Cardiac muscle cell (in vitro differentiated cells and primary cell): ENCODE measurements at regions not wholly inside any gene's neighbourhood (a gene's known extent, or its start where the extent isn't known, plus 50 kb on each side); places are given as distances from the start of the nearest gene placed in this dataset.

Source experiments
- DNase-seq, 2 donors: peaks; one replicate each; pipeline versions ENCODE4 v3.0.0 to v3.0.0-alpha.2; 2010 to 2017; ENCODE audit warnings: low read depth in 1 of 2, low spot score in 1 of 2
- H3K27ac ChIP-seq: fragments of 200-600 bp; sonication (generic); 2 replicates; pipeline ENCODE4 v1.5.1; 2016
- H3K27me3 ChIP-seq: fragments of 200-600 bp; sonication (generic); 2 replicates; pipeline ENCODE4 v1.6.0; 2016; ENCODE audit warnings: control low read depth
- H3K36me3 ChIP-seq: fragments of 200-600 bp; sonication (generic); 2 replicates; pipeline ENCODE4 v1.5.1; 2016; ENCODE audit warnings: control low read depth
- H3K4me1 ChIP-seq: fragments of 200-600 bp; sonication (generic); 2 replicates; pipeline ENCODE4 v1.8.1; 2017; ENCODE audit warnings: low read depth, mild to moderate bottlenecking, mixed run types
- H3K4me3 ChIP-seq: fragments of 200-600 bp; sonication (generic); 2 replicates; pipeline ENCODE4 v1.5.1; 2016; ENCODE audit warnings: mild to moderate bottlenecking
- H3K9me3 ChIP-seq: fragments of 200-600 bp; sonication (generic); 2 replicates; pipeline ENCODE4 v1.5.1; 2017; ENCODE audit warnings: low read depth, mild to moderate bottlenecking, control low read depth
- TF ChIP-seq, protein P1 (sequence below): IDR thresholded peaks from 2 replicates; pipeline ENCODE4 v1.5.1; 2012; ENCODE audit warnings: low read depth, mild to moderate bottlenecking, low read length

DNA sequence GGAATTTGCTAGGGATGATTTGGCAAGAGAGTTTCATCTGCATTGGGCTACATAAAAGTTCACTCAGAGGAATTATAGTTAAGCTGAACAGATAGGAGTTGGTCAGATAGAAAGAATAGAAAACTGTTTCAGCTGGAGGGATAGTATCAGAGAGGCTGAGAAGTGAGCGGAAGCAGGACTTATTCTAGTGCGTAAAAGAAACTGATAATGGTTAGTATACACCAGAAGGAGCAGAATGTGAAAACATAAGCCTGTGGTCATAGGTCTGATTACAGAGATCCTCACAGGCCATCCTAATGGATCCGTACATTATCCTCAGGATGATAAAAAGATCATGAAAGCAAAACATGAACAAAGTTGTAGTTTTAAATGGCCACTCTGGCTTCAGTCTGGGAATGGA is 585.2 kb downstream of the BRINP1 start:
- TF ChIP-seq, protein P1, sequence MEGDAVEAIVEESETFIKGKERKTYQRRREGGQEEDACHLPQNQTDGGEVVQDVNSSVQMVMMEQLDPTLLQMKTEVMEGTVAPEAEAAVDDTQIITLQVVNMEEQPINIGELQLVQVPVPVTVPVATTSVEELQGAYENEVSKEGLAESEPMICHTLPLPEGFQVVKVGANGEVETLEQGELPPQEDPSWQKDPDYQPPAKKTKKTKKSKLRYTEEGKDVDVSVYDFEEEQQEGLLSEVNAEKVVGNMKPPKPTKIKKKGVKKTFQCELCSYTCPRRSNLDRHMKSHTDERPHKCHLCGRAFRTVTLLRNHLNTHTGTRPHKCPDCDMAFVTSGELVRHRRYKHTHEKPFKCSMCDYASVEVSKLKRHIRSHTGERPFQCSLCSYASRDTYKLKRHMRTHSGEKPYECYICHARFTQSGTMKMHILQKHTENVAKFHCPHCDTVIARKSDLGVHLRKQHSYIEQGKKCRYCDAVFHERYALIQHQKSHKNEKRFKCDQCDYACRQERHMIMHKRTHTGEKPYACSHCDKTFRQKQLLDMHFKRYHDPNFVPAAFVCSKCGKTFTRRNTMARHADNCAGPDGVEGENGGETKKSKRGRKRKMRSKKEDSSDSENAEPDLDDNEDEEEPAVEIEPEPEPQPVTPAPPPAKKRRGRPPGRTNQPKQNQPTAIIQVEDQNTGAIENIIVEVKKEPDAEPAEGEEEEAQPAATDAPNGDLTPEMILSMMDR: no peak
- Histone ChIP-seq H3K36me3 (no peaks in the 10 kb centered on the region), H3K4me1 (peaks cover 4% of the 10 kb centered on the region), H3K9me3 (no peaks in the 10 kb centered on the region), H3K27me3 (no peaks in the 10 kb centered on the region), H3K4me3 (no peak overlapping the region), H3K27ac (no peak overlapping the region)
- DNase-seq: no peak

DNA sequence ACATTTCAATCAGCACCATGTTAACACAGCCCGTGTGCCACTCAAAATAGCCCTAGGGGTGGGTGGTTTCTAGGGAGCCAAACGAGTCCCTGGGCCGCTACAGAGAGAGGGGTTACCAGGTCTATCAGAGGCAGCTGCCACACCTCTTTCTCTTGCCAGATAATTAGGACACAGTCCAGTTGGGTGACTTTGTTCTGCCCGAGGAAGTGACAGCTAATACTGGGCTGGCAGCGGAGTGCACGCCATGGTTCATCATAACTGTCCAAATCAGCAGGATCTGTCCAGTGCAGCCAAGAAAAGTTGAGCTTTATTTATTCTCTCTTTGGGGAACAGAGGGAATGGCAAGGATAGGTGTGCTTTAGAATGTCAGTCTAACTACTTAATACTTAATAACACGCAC is 583.8 kb downstream of the BRINP1 start:
- TF ChIP-seq, protein P1: no peak
- Histone ChIP-seq H3K27ac (no peak overlapping the region), H3K4me1 (peaks cover 4% of the 10 kb centered on the region), H3K4me3 (no peak overlapping the region), H3K9me3 (no peaks in the 10 kb centered on the region), H3K27me3 (no peaks in the 10 kb centered on the region), H3K36me3 (no peaks in the 10 kb centered on the region)
- DNase-seq: no peak

DNA sequence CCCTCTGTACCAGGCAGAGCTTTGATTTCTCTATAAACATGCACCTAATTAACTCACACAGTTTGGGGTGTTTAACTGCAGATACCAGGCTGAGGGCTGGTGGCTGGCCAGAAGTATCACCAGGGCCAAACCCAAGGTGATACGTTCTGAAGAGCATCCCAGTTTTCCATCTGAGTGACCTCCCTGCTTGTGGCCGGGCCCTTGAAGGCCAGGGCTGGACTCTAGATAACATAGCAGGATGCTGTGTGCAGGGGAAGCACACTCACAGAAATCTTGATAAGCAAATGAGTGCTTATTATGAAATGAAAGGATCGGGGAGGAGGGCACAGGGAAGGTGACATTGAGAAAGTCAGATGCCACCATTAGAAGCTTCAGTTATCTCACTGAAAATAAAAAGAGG is 582.4 kb downstream of the BRINP1 start:
- TF ChIP-seq, protein P1: no peak
- Histone ChIP-seq H3K27ac (no peak overlapping the region), H3K9me3 (no peaks in the 10 kb centered on the region), H3K4me1 (peaks cover 4% of the 10 kb centered on the region), H3K36me3 (no peaks in the 10 kb centered on the region), H3K27me3 (no peaks in the 10 kb centered on the region), H3K4me3 (no peak overlapping the region)
- peak in 1 of 2 donors; percentile 5 for DNase-seq

DNA sequence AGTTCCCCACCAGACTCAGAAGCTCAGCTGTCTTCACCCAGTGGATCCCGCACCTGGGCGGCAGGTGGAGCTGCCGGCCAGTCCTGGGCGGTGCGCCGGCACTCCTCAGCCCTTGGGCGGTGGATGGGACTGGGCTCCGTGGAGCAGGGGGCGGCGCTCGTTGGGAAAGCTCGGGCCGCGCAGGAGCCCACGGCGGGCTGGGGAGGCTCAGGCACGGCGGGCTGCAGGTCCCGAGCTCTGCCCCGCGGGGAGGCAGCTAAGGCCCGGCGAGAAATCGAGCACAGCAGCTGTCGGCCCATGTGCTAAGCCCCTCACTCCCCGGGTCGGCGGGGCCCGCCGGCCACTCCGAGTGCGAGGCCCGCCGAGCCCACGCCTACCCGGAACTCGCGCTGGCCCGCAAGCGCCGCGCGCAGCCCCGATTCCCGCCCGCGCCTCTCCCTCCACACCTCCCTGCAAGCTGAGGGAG is 560.0 kb downstream of the BRINP1 start:
- Histone ChIP-seq H3K27ac (no peak overlapping the region), H3K9me3 (no peaks in the 10 kb centered on the region), H3K4me1 (no peaks in the 10 kb centered on the region), H3K27me3 (no peaks in the 10 kb centered on the region), H3K4me3 (no peak overlapping the region), H3K36me3 (no peaks in the 10 kb centered on the region)
- no peak for DNase-seq
- TF ChIP-seq, protein P1: no peak

DNA sequence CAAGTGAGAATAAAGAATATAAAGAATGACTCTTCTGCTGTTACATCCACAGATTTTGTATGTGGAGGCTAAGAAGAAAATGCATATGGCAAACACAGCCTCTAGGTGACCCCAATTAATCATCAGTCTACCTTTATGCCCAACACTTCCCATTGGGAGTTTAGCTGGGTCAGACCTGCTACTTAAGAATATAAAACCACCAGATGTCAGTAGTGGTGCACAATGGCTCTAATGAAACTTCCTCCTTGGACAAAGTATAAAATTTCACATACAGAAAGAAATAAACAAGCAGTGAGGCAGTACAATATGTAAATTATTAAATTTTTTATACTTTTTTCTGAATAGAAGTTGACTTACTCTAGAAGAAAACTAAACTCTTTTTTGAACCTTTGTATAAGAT is 539.9 kb downstream of the BRINP1 start:
- H3K27ac ChIP-seq: no peak overlapping the region
- no peaks in the 10 kb centered on the region for H3K27me3 ChIP-seq
- no peaks in the 10 kb centered on the region for H3K9me3 ChIP-seq
- no peak overlapping the region for H3K4me3 ChIP-seq
- no peaks in the 10 kb centered on the region for H3K4me1 ChIP-seq
- peak in 1 of 2 donors; percentile 41 for DNase-seq
- H3K36me3 ChIP-seq: no peaks in the 10 kb centered on the region
- TF ChIP-seq, protein P1: no peak

DNA sequence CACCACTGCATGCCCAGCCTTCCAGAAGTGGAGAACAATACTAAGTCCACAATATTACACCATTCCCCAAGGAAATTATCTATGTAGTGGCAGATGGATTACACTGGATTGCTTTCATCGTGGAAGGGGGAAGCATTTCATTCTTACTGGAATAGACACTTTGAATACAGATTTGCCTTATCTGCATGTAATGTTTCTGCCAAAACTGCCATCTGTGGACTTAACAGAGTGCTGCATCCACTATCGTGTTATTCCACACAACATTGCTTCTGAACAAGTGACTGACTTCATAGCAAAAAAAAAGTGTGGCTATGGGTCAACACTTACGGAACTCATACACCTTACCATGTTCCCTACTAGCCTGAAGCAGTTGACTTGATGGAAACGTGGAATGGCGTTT is 536.9 kb downstream of the BRINP1 start:
- H3K36me3 ChIP-seq: no peaks in the 10 kb centered on the region
- no peak overlapping the region for H3K4me3 ChIP-seq
- H3K27me3 ChIP-seq: no peaks in the 10 kb centered on the region
- H3K9me3 ChIP-seq: no peaks in the 10 kb centered on the region
- no peak for DNase-seq
- TF ChIP-seq, protein P1: no peak
- H3K4me1 ChIP-seq: no peaks in the 10 kb centered on the region
- no peak overlapping the region for H3K27ac ChIP-seq
